ENCODE measurements at regions not wholly inside any gene's neighbourhood (a gene's known extent, or its start where the extent isn't known, plus 50 kb on each side); places are given as distances from the start of the nearest gene placed in this dataset.
"Not testable (repeated sequence)": the region's sequence is repeated elsewhere in the genome, so short reads cannot be mapped to it uniquely, and the experiment has no call there.

- no peak for DNase-seq (ENCODE audit: low read depth)
These were observed 1226.2 kb upstream of the TENM3 start for GRCh38 chr4:181017038-181017437.

DNA sequence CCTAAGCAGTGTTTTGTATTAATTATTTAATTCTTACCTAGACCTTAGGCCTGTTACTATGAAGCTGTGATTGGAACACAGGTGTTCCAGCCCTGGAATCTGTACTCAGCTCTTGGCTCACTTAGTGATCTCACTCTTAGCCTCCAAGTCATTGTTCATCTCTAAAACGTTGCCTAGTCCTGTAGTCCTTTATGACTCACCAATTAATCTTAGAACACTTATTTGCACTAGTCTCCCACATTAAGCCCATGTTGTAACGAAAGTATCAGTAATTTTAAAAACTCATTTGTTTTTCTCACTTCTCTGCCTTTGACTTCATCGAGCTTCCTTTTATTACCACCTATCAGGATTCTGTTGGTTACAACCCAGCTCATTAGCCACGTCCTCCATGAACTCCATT lies 1224.7 kb upstream of the TENM3 start:
- DNase-seq (ENCODE audit: low read depth): no peak

DNA sequence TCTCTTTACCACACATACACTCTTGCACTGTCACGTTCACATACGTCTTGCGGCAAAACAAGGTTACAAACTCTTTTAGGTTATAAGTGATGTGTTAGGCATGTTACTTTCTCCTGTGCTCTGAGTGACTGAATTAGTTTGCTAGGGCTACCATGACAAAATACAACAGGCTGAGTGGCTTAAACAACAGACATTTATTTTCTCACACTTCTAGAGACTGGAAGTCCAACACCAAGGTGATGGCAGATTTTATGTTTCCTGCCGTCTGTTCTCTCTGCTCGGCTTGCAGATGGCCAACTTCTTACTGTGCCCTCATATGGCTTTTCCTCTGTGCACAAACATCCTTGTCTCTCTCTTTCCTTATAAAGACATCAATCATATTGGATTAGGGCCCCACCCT lies 1224.3 kb upstream of the TENM3 start:
- no peak for DNase-seq (ENCODE audit: low read depth)

GRCh38 chr4:181020456-181020855 lies 1222.7 kb upstream of the TENM3 start:
- DNase-seq (ENCODE audit: low read depth): no peak

- DNase-seq (ENCODE audit: low read depth): no peak
These were observed 1222.0 kb upstream of the TENM3 start for GRCh38 chr4:181021213-181021612.

GRCh38 chr4:181030135-181030921 lies 1212.9 kb upstream of the TENM3 start:
- DNase-seq (ENCODE audit: low read depth): not testable (repeated sequence)

GRCh38 chr4:181030961-181031360 lies 1212.2 kb upstream of the TENM3 start:
- no peak for DNase-seq (ENCODE audit: low read depth)

GRCh38 chr4:181043486-181043885 lies 1199.7 kb upstream of the TENM3 start:
- no peak for DNase-seq (ENCODE audit: low read depth)

DNA sequence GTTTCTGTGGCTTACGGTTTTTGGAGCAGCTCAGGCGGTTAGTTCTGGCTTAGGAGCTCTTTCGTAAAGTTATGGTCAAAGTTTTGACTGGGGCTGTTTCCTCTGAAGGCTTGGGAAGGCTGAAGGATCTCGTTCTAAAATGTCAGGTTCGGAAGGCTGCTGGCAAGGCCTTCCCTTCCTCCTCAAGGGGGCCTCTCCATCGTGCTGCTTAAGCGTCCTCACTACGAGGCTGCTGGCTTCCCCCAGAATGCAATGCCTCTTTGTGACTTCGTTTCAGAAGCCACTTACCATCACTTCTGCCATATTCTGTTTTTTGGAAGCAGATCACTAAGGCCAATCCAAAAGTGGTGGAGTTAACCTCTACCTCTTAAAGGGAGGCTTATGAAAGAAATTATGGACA lies 1196.4 kb upstream of the TENM3 start:
- DNase-seq (ENCODE audit: low read depth): no peak

- DNase-seq (ENCODE audit: low read depth): no peak
These were observed 1191.3 kb upstream of the TENM3 start for GRCh38 chr4:181051931-181052330.

GRCh38 chr4:181061787-181062186 lies 1181.4 kb upstream of the TENM3 start:
- DNase-seq (ENCODE audit: low read depth): no peak

DNA sequence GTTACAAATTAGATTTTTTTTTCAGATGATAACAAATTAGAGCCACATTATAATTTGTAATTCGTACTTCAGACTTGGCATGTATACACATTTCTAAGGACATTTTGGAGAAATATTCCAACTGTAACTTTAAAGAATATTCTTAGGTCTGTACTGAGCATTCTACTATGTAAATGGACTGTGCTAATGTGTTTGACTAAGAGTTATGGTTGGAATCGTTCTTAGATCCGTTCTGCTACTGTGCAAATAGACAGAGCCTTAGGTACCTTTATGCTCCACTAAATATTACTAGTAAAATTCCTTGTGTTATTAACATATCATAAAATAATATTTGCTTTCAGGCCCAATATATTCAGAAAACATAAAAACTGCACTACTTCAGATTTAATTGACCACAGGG lies 1180.0 kb upstream of the TENM3 start:
- DNase-seq (ENCODE audit: low read depth): no peak

- no peak for DNase-seq (ENCODE audit: low read depth)
These were observed 1165.9 kb upstream of the TENM3 start for GRCh38 chr4:181077341-181077740.

DNA sequence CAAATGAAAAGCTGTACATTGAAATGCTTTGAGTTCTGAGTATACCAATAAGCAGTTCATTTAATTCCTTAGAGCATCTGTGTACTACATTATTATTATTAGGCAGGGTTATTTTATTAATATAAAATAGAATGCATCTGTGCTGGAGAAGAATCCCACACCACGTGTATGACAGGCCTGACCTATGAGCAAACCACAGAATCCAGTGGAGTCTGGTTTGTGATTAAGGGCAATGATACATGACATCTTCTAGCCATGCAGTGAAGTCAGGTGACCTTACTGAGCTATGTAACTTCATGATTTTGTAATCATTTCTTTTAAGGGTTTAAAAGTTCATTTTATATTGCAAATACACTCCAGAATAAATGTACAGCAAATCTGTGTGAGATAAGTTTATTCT lies 1165.0 kb upstream of the TENM3 start:
- DNase-seq (ENCODE audit: low read depth): no peak

DNA sequence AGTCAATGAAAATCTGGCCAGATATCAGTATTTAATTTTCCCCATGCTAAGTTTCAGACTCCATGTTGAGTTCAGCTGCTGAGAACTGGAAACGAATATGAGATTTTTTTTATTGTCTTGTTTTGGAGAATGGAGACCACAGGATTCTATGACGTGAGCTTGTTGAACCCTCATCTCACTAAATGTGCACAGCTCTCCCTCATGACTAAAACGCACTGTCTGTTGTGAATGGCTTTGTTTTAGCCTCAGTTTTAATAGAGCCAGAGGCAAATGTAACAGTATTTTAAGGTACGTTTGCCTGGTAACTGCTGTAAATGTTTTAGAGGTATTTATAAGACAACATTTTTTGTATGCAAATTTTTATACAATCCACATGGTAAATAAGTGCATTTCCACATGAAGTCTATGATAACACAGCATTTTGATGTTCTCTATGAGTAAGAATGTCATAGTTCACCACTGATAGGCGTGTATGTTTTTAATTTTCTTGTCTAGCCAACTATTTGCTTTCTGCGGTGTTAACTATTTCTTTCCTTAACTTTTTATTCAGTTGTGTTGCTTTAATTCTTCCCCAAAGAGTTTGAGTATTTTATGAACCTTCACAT lies 1159.3 kb upstream of the TENM3 start:
- no peak for DNase-seq (ENCODE audit: low read depth)

- DNase-seq (ENCODE audit: low read depth): no peak
These were observed 1157.6 kb upstream of the TENM3 start for GRCh38 chr4:181085557-181085956.

- no peak for DNase-seq (ENCODE audit: low read depth)
These were observed 1137.7 kb upstream of the TENM3 start for GRCh38 chr4:181105487-181105886.

- no peak for DNase-seq (ENCODE audit: low read depth)
These were observed 1136.8 kb upstream of the TENM3 start for GRCh38 chr4:181106398-181106797.

GRCh38 chr4:181108237-181108636 lies 1135.0 kb upstream of the TENM3 start:
- no peak for DNase-seq (ENCODE audit: low read depth)

DNA sequence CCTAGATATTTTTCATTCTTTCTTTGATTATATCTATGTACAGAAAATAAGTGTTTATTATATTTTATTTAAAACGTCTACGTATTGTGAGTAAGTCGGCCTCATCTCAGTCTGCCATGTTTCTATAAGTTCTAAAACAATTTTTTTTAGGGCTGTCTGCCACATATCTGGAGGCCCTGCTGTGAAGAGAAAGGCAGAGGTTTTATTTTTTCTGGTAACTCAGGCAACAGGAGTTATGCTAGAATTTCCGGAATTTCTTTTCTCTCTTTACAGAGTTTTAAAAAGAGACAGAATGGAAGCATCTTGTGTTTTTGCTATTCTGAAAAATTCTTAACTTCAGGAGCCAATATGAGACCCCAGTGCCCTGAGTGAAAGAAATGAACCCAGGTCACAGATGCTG lies 1124.0 kb upstream of the TENM3 start:
- DNase-seq (ENCODE audit: low read depth): no peak

- DNase-seq (ENCODE audit: low read depth): no peak
These were observed 1121.5 kb upstream of the TENM3 start for GRCh38 chr4:181121733-181122132.

- DNase-seq (ENCODE audit: low read depth): no peak
These were observed 1116.0 kb upstream of the TENM3 start for GRCh38 chr4:181127171-181127570.

- not testable (repeated sequence) for DNase-seq (ENCODE audit: low read depth)
These were observed 1112.9 kb upstream of the TENM3 start for GRCh38 chr4:181130317-181130716.

DNA sequence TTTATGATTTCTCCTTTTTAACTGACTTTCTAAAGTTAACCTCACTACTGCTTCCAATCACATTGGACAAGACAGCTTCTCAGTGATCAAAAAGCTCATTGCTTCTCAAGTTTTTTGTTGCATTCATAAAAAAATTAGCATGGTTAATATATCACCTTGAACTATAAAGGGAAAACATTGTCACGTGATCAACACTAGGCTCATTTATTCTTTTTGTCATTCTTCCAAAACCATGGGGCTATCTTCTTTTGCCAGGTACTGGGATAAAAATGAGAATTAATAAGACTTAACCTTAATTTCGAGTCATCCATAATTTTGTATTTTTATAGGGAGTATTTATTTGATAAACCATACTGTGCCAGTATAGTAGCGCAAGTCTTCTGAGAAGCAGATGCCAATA lies 1105.9 kb upstream of the TENM3 start:
- DNase-seq (ENCODE audit: low read depth): no peak

All from activated gamma-delta T cell treated with anti-CD3 and anti-CD28 coated beads, Interleukin-2, amount 50 U/mL, for 16 hours (primary cell).